GM18508 (cell line): ENCODE measurements at regions not wholly inside any gene's neighbourhood (a gene's known extent, or its start where the extent isn't known, plus 50 kb on each side); places are given as distances from the start of the nearest gene placed in this dataset.
A peak's percentile ranks its signal among the peaks of the same experiment; 100 is the strongest.

ENCODE experiments used
- ATAC-seq: cut with Tn5 transposase; IDR thresholded peaks from one replicate; pipeline ENCODE4 v1.9.1; 2021; ENCODE audit warnings: moderate number of reproducible peaks; ENCODE audit not compliant: insufficient read depth, unreplicated experiment

- no peak for ATAC-seq
Observed at GRCh38 chr13:79267560-79267959, 138.5 kb downstream of the RBM26 start.

- peak; percentile 74 for ATAC-seq
Observed at GRCh38 chr13:79258489-79258888, 147.6 kb downstream of the RBM26 start.

GRCh38 chr13:79246578-79246949 is 159.5 kb downstream of the RBM26 start:
- no peak for ATAC-seq

DNA sequence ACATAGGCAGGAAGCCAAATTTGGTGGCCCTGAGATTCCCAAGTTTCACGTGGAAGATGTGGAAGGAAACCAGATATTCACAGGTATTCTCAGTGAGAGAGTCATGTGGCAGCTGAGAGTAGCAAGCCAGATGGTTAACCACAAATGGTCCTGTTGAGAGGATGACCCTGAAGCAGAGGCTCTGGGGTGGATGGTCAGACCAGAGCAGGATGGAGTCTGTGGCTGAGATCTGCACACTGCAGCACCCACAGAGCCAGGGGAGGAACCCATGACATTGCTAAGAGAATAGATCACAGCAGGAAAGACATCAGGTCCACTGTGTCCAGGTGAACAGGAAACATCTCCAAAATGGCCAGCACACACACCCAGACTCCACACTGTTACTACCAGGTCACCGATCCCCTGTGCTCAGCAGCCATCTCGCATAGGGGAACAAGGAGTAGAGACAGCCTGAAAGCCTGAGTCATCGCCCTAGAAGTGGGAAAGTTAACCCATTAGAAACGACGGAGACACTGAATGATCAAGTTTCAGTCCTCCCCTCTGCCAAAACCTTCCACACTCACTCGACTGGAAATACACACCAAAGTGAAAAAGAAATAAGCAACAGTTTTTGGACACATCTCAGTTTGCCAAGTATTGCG is 160.0 kb downstream of the RBM26 start:
- ATAC-seq: peak; percentile 67

DNA sequence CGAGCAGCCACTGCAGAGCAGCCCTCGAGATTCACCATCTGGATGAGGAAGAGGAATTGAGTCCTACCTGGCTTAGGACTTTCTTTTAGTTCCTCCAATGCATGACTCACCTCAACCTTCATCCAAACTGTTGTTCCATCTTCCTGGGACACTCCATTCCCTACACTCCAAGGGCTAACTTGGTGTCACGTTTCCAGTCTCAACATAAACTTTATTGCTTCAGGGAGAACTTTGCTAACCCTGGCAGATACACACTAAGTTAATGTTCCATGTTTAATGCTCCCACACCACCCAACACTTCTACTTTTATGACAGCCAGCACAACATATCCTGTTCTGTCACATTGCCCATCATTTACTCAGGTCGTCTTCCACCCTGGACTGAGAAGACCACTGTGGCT is 164.4 kb downstream of the RBM26 start:
- ATAC-seq: no peak

DNA sequence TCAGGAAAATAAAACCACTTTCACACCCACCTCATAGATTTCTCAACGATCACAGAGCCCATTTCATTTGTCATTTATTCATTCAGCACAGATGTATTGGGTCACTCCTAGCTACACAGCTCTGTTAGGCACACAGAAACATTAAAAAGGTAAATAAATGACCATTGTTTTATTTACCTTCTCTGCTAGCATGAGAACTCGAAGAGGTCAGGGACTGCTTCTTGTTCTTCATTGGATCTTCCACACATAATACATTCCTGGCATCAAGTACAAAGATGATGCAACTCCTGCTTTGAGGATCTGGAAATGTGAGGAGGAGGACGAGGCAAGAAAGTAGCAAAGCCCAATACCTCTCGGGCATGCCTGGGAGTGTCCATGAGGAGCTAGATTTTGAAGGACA is 168.1 kb downstream of the RBM26 start:
- ATAC-seq: no peak

- no peak for ATAC-seq
Observed at GRCh38 chr13:79231887-79232286, 174.2 kb downstream of the RBM26 start.

GRCh38 chr13:79229761-79230160 is 176.3 kb downstream of the RBM26 start:
- ATAC-seq: peak; percentile 28

GRCh38 chr13:79228972-79229371 is 177.1 kb downstream of the RBM26 start:
- no peak for ATAC-seq

GRCh38 chr13:79227418-79227817 is 178.6 kb downstream of the RBM26 start:
- peak; percentile 95 for ATAC-seq

- peak; percentile 4 for ATAC-seq
Observed at GRCh38 chr13:79226938-79227337, 179.1 kb downstream of the RBM26 start.

- ATAC-seq: no peak
Observed at GRCh38 chr13:79226250-79226649, 179.8 kb downstream of the RBM26 start.

DNA sequence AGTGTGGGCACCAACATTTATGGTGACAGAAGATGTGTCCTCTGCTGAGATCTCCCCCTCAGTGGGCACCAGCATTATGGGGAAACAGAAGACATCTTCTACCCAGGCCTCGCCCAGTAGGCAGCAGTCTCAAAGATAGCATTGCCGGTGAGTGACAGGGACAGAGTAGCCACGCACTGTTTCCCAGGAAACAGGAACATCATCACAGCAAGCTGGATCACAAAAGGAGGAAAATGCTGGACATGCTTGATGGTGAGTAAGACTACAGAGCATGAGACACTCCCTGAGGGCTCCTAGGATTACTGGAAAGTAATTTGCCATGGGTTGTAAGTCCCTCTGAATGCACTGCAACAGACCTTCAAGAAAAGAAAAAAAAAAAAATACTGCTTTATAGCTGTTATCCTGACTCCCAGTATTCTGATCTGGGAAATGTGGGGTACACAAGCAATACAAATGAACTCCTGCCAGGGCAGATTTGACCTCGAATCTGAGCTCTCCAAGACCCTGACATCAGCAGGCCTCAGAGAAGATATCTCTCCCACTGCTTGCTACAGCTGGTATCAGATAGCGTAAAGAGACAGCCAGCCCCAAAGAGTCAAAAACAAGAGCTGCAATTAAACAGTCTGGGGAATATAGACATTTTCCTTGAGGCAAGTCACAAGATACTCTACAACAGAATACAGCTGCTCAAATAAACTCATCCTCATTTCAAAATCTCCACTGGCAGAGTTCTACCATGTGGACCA is 180.4 kb downstream of the RBM26 start:
- ATAC-seq: no peak

- no peak for ATAC-seq
Observed at GRCh38 chr13:79222427-79223205, 183.4 kb downstream of the RBM26 start.

GRCh38 chr13:79212064-79212619 is 193.9 kb downstream of the RBM26 start:
- ATAC-seq: no peak

- ATAC-seq: no peak
Observed at GRCh38 chr13:79211377-79211776, 194.7 kb downstream of the RBM26 start.

- ATAC-seq: no peak
Observed at GRCh38 chr13:79197933-79198332, 208.1 kb downstream of the RBM26 start.

GRCh38 chr13:79196843-79197242 is 209.2 kb downstream of the RBM26 start:
- ATAC-seq: no peak

DNA sequence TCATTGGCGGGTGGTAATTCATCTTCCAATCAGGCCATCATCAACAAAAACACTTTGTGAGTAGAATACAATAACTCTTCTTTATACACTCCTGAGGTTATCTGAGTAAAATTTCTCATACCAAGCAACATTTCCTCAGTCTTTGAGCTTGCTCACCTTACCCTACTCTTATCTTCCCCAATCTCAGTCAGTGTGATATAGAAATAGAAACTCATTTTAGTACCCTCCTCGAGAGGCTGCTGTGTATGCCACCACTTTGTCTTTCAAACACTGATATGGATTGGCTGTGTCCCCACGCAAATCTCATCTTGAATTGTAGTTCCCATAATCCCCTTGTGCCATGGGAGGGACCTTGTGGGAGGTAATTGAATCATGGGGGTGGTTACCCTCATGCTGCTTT is 209.7 kb downstream of the RBM26 start:
- no peak for ATAC-seq

DNA sequence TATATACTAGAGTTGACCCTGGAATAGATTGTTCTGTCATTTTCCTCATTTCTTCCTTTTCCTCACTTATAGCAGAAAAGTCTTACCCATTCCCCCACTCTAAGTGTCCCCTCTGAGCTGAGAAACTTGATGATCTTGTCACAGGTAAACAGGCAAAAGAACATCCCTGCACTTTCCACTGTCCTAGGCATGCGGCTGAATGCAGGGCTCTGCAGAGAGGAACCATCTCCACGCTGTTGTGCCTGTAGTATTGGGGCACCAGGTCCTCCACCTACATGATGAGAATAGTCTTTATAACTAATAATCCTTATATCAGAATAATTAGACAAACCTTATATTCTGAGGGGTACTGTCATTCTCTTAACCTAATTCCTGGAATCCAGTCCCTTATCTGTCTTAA is 211.3 kb downstream of the RBM26 start:
- peak; percentile 11 for ATAC-seq

DNA sequence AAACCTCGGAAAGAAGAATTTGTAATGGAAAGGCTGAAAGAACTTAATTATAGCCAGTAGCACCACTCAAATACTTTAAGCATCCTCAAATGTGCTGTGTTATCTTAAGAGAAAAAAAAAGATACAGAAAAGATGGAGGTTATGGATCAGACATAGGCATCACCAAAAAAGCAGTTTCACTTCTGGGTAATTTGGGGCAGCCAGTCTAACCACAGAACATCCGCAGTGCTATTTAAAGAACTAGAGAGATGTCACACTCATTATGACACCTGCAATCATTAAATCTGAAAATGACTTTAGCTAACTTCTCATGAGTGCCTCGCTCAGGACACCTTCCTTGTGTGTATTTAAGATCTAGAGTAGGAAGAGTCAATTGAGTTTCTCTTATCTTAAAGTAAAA is 211.8 kb downstream of the RBM26 start:
- ATAC-seq: peak; percentile 96
